ENCODE measurements at regions not wholly inside any gene's neighbourhood (a gene's known extent, or its start where the extent isn't known, plus 50 kb on each side); places are given as distances from the start of the nearest gene placed in this dataset.

DNA sequence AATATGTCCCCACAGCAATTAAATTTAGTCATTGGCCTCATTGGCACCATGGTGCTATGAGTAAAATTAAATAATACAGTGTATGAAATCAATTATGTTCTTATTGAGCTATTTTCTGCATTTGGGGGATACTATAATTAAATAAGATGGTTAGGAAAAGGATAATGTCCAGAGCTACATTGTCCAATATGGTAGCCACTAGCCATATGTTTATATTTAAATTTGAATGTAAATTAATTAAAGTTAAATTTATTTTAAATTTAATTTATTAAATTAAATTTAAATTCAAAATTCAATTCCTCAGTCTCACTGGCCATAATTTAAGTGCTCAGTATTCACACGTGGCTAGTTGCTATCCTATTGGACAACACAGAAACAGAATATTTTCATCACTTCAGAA, 115.7 kb downstream of the SPATA31D1 start:
- DNase-seq (ENCODE audit: low read depth): no peak
- H3K4me3 ChIP-seq (ENCODE audit: low read length): no peak overlapping the region
- TF ChIP-seq, protein P1, sequence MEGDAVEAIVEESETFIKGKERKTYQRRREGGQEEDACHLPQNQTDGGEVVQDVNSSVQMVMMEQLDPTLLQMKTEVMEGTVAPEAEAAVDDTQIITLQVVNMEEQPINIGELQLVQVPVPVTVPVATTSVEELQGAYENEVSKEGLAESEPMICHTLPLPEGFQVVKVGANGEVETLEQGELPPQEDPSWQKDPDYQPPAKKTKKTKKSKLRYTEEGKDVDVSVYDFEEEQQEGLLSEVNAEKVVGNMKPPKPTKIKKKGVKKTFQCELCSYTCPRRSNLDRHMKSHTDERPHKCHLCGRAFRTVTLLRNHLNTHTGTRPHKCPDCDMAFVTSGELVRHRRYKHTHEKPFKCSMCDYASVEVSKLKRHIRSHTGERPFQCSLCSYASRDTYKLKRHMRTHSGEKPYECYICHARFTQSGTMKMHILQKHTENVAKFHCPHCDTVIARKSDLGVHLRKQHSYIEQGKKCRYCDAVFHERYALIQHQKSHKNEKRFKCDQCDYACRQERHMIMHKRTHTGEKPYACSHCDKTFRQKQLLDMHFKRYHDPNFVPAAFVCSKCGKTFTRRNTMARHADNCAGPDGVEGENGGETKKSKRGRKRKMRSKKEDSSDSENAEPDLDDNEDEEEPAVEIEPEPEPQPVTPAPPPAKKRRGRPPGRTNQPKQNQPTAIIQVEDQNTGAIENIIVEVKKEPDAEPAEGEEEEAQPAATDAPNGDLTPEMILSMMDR (conservative IDR thresholded peaks at IDR 0.05; ENCODE audit: low read depth, low read length): no peak

DNA sequence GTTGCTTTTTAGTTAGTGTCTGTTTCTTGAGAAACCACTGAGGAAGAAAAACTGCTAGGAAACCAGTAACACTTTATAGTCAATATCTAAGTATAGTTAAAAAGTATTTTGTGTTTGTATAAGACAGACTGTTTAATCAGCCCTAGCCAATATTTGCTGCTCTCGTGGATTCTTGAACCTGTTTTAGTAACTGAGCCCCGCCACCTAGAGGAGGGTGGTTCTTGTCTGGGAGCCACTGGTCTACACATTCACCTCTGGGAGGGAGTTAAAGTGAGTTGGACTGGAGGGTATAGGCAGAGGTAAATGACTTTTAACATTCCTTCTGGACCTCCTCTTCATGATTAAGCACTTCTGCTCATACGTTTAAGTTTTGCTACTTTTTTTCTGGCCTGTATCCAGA, 117.2 kb downstream of the SPATA31D1 start:
- DNase-seq (ENCODE audit: low read depth): no peak
- TF ChIP-seq, protein P1 (conservative IDR thresholded peaks at IDR 0.05; ENCODE audit: low read depth, low read length): no peak
- no peak overlapping the region for H3K4me3 ChIP-seq (ENCODE audit: low read length)

GRCh38 chr9:82106536-82106935, 118.0 kb downstream of the SPATA31D1 start:
- peak; percentile 59 for DNase-seq (ENCODE audit: low read depth)
- no peak overlapping the region for H3K4me3 ChIP-seq (ENCODE audit: low read length)
- TF ChIP-seq, protein P1 (conservative IDR thresholded peaks at IDR 0.05; ENCODE audit: low read depth, low read length): no peak

DNA sequence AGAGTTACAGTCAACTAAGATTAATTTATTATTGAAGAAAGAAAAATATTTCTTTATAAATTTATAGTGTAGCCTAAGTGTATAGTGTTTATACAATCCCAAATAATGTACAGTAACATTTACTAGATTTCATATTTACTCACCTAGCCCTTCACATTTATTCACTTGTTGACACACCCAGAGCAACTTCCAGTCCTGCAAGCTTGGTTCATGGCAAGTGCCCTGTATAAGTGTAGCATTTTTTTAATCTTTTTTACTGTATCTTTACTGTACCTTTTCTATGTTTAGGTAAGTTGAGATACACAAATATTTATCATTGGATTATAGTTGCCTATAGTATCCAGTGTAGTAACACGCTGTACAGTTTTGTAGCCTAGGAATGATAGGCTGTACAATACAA, 119.9 kb downstream of the SPATA31D1 start:
- TF ChIP-seq, protein P1 (conservative IDR thresholded peaks at IDR 0.05; ENCODE audit: low read depth, low read length): no peak
- no peak for DNase-seq (ENCODE audit: low read depth)
- H3K4me3 ChIP-seq (ENCODE audit: low read length): no peak overlapping the region

DNA sequence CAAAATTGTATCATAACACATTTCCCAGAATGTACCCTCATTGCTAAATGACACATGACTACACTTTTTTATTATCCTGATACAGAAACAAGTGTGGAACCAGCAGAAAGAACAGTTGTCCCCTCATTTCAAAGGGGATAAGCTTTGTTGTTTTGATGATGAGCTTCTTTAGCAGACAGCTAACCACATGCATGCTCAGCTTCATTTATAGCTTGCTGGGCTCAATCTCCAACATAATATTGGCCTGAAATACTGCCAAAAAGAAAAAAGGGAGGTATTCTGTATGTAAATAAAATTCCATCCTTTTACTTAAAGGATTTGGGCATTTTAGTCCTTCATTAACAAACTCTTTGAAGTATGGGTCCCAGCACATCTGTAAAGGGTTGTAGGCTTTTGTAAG, 120.4 kb downstream of the SPATA31D1 start:
- no peak for DNase-seq (ENCODE audit: low read depth)
- no peak overlapping the region for H3K4me3 ChIP-seq (ENCODE audit: low read length)
- TF ChIP-seq, protein P1 (conservative IDR thresholded peaks at IDR 0.05; ENCODE audit: low read depth, low read length): no peak

DNA sequence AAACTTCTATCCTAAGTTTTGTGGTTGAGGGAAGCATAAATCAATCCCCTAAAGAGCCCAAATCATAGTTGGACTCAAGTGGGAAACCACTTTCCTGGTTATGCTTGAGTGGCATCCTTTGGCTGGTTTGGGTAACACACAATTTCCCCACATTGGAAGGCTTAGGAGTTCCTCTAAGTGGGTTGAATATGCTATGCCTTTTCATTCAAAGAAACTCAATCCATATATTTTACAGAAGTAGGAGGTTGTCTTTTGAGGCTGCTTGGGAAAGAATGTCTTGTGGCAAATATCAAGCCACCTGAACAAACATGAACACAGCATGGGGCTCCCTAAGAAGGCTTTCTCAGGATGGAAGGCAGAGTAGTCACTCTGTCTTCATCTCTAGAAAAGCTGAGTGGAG, 121.1 kb downstream of the SPATA31D1 start:
- no peak for DNase-seq (ENCODE audit: low read depth)
- TF ChIP-seq, protein P1 (conservative IDR thresholded peaks at IDR 0.05; ENCODE audit: low read depth, low read length): no peak
- no peak overlapping the region for H3K4me3 ChIP-seq (ENCODE audit: low read length)

DNA sequence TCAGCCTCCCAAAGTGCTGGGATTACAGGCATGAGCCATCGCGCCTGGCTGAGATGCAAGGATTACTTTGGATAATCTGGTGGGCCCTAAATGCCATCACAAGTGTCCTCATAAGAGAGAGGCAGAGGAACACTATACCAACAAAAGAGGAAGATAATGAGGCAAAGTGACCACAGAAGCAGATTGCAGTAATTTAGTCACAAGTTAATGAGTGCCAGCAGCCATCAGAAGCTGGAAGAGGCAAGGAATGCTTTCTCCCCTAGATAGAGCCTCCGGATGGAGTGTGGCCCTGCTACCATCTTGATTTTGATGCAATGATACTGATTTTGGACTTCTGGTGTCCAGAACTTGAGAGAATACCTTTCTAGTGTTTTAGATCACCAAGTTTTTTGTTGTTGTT, 122.3 kb downstream of the SPATA31D1 start:
- TF ChIP-seq, protein P1 (conservative IDR thresholded peaks at IDR 0.05; ENCODE audit: low read depth, low read length): no peak
- no peak overlapping the region for H3K4me3 ChIP-seq (ENCODE audit: low read length)
- DNase-seq (ENCODE audit: low read depth): no peak
